ENCODE measurements at regions not wholly inside any gene's neighbourhood (a gene's known extent, or its start where the extent isn't known, plus 50 kb on each side); places are given as distances from the start of the nearest gene placed in this dataset.

DNA sequence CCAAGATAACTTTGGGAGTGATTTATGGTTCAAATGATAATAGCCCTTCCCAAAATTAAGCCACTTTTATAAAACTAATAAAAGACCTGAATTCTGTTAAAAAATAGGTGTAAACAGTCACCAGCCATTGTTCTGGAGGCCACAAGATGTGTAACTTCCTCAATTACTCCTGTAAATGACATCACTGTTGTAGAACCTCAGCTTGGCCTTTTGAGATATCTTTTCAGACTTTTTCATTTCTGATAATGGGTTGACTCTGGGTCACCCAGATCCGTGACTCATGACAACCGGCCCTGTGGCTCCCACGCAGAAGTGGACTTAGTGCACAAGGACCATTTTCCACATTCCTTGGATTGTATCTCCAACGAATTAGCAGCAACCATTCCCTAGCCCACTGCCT, 106.6 kb downstream of the DKK1 start:
- Histone ChIP-seq H3K36me3 (ENCODE audit: insufficient read depth, low read length) (no peaks in the 10 kb centered on the region), H2AFZ (ENCODE audit: low read length) (no peak overlapping the region), H3K27ac (ENCODE audit: low read length) (no peak overlapping the region), H3K9me3 (ENCODE audit: low read length) (peaks cover 17% of the 10 kb centered on the region), H3K4me1 (ENCODE audit: low read length) (no peaks in the 10 kb centered on the region), H3K4me2 (ENCODE audit: low read depth, low read length, poor library complexity, severe bottlenecking) (no peak overlapping the region), H4K20me1 (ENCODE audit: insufficient read depth, low read depth, low read length) (no peaks in the 10 kb centered on the region), H3K27me3 (ENCODE audit: low read length) (no peaks in the 10 kb centered on the region), H3K9me2 (replicated peaks; ENCODE audit: insufficient read depth, low read length) (no peaks in the 10 kb centered on the region), H3K79me2 (ENCODE audit: low read length) (no peaks in the 10 kb centered on the region), H3K9ac (ENCODE audit: low read length) (no peak overlapping the region), H3K4me3 (ENCODE audit: low read length) (no peak overlapping the region)
- no peak for DNase-seq

DNA sequence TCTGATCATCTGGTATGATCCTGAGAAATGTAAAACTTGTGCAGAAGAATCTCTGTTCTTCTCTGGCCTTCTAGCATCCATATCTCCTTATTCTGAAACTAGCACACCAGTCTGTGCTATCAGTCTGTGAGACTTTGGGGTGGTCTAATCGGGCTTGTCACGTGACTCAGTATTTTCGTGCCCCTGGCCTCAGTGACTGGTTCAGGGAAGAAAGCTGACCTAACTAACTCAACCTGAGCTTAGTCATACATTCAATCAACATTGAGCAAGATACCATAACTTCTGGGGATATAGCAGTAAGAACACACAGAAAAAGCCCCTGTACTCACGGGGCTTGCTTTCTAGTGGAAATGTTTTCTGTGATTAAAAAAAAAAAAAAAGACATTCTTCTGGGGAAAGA, 109.3 kb downstream of the DKK1 start:
- no peaks in the 10 kb centered on the region for H3K9me2 ChIP-seq (replicated peaks; ENCODE audit: insufficient read depth, low read length)
- no peaks in the 10 kb centered on the region for H3K27me3 ChIP-seq (ENCODE audit: low read length)
- no peaks in the 10 kb centered on the region for H3K4me1 ChIP-seq (ENCODE audit: low read length)
- H3K79me2 ChIP-seq (ENCODE audit: low read length) = no peaks in the 10 kb centered on the region
- no peaks in the 10 kb centered on the region for H4K20me1 ChIP-seq (ENCODE audit: insufficient read depth, low read depth, low read length)
- no peak overlapping the region for H3K27ac ChIP-seq (ENCODE audit: low read length)
- no peaks in the 10 kb centered on the region for H3K36me3 ChIP-seq (ENCODE audit: insufficient read depth, low read length)
- no peak overlapping the region for H3K4me2 ChIP-seq (ENCODE audit: low read depth, low read length, poor library complexity, severe bottlenecking)
- no peak overlapping the region for H2AFZ ChIP-seq (ENCODE audit: low read length)
- H3K9me3 ChIP-seq (ENCODE audit: low read length) = peaks cover 25% of the 10 kb centered on the region
- DNase-seq = no peak
- H3K9ac ChIP-seq (ENCODE audit: low read length) = no peak overlapping the region
- H3K4me3 ChIP-seq (ENCODE audit: low read length) = no peak overlapping the region

GRCh38 chr10:52424341-52424740, 110.3 kb downstream of the DKK1 start:
- Histone ChIP-seq H3K9me2 (replicated peaks; ENCODE audit: insufficient read depth, low read length) (no peaks in the 10 kb centered on the region), H3K9ac (ENCODE audit: low read length) (no peak overlapping the region), H3K36me3 (ENCODE audit: insufficient read depth, low read length) (no peaks in the 10 kb centered on the region), H3K27me3 (ENCODE audit: low read length) (no peaks in the 10 kb centered on the region), H3K4me2 (ENCODE audit: low read depth, low read length, poor library complexity, severe bottlenecking) (no peak overlapping the region), H3K27ac (ENCODE audit: low read length) (no peak overlapping the region), H3K4me3 (ENCODE audit: low read length) (no peak overlapping the region), H3K4me1 (ENCODE audit: low read length) (no peaks in the 10 kb centered on the region), H4K20me1 (ENCODE audit: insufficient read depth, low read depth, low read length) (no peaks in the 10 kb centered on the region), H3K79me2 (ENCODE audit: low read length) (no peaks in the 10 kb centered on the region), H2AFZ (ENCODE audit: low read length) (no peak overlapping the region), H3K9me3 (ENCODE audit: low read length) (peaks cover 25% of the 10 kb centered on the region)
- no peak for DNase-seq

GRCh38 chr10:52434734-52435133, 120.7 kb downstream of the DKK1 start:
- no peak overlapping the region for H3K9ac ChIP-seq (ENCODE audit: low read length)
- H2AFZ ChIP-seq (ENCODE audit: low read length) = no peak overlapping the region
- no peaks in the 10 kb centered on the region for H3K4me1 ChIP-seq (ENCODE audit: low read length)
- peaks cover 8% of the 10 kb centered on the region for H3K9me3 ChIP-seq (ENCODE audit: low read length)
- H3K36me3 ChIP-seq (ENCODE audit: insufficient read depth, low read length) = no peaks in the 10 kb centered on the region
- H3K4me2 ChIP-seq (ENCODE audit: low read depth, low read length, poor library complexity, severe bottlenecking) = no peak overlapping the region
- no peak overlapping the region for H3K4me3 ChIP-seq (ENCODE audit: low read length)
- no peaks in the 10 kb centered on the region for H3K27me3 ChIP-seq (ENCODE audit: low read length)
- H3K9me2 ChIP-seq (replicated peaks; ENCODE audit: insufficient read depth, low read length) = no peaks in the 10 kb centered on the region
- H3K79me2 ChIP-seq (ENCODE audit: low read length) = no peaks in the 10 kb centered on the region
- DNase-seq = no peak
- H4K20me1 ChIP-seq (ENCODE audit: insufficient read depth, low read depth, low read length) = no peaks in the 10 kb centered on the region
- no peak overlapping the region for H3K27ac ChIP-seq (ENCODE audit: low read length)

- no peak overlapping the region for H3K4me2 ChIP-seq (ENCODE audit: low read depth, low read length, poor library complexity, severe bottlenecking)
- H3K27ac ChIP-seq (ENCODE audit: low read length) = no peak overlapping the region
- H3K9me3 ChIP-seq (ENCODE audit: low read length) = peaks cover 6% of the 10 kb centered on the region
- H3K9me2 ChIP-seq (replicated peaks; ENCODE audit: insufficient read depth, low read length) = no peaks in the 10 kb centered on the region
- H3K9ac ChIP-seq (ENCODE audit: low read length) = no peak overlapping the region
- no peak for DNase-seq
- H2AFZ ChIP-seq (ENCODE audit: low read length) = no peak overlapping the region
- no peak overlapping the region for H3K4me3 ChIP-seq (ENCODE audit: low read length)
- H3K4me1 ChIP-seq (ENCODE audit: low read length) = no peaks in the 10 kb centered on the region
- H3K27me3 ChIP-seq (ENCODE audit: low read length) = no peaks in the 10 kb centered on the region
- H3K79me2 ChIP-seq (ENCODE audit: low read length) = no peaks in the 10 kb centered on the region
- H4K20me1 ChIP-seq (ENCODE audit: insufficient read depth, low read depth, low read length) = no peaks in the 10 kb centered on the region
- no peaks in the 10 kb centered on the region for H3K36me3 ChIP-seq (ENCODE audit: insufficient read depth, low read length)
These were observed 122.6 kb downstream of the DKK1 start for GRCh38 chr10:52436664-52437063.

GRCh38 chr10:52437205-52437646, 123.1 kb downstream of the DKK1 start:
- H3K4me1 ChIP-seq (ENCODE audit: low read length) = no peaks in the 10 kb centered on the region
- H3K9ac ChIP-seq (ENCODE audit: low read length) = no peak overlapping the region

DNA sequence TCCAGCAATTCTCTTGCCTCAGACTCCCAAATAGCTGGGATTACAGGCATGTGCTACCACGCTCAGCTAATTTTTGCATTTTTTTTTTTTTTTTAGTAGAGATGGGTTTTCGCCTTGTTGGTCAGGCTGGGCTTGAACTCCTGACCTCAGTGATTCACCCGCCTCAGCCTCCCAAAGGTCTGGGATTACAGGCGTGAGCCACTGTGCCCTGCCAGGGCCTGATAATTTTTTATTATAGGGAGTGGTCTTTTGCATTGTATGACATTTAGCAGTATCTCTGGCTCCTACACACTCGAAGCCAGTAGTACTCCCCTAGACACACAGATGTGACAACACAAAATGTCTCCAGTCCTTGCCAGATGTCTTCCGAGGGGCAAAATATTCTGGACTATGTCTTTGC, 124.0 kb downstream of the DKK1 start:
- no peak overlapping the region for H3K27ac ChIP-seq (ENCODE audit: low read length)
- peaks cover 6% of the 10 kb centered on the region for H3K9me3 ChIP-seq (ENCODE audit: low read length)
- no peaks in the 10 kb centered on the region for H3K36me3 ChIP-seq (ENCODE audit: insufficient read depth, low read length)
- no peaks in the 10 kb centered on the region for H4K20me1 ChIP-seq (ENCODE audit: insufficient read depth, low read depth, low read length)
- no peaks in the 10 kb centered on the region for H3K9me2 ChIP-seq (replicated peaks; ENCODE audit: insufficient read depth, low read length)
- H3K4me3 ChIP-seq (ENCODE audit: low read length) = no peak overlapping the region
- H2AFZ ChIP-seq (ENCODE audit: low read length) = no peak overlapping the region
- H3K4me1 ChIP-seq (ENCODE audit: low read length) = no peaks in the 10 kb centered on the region
- H3K27me3 ChIP-seq (ENCODE audit: low read length) = no peaks in the 10 kb centered on the region
- no peak for DNase-seq
- no peaks in the 10 kb centered on the region for H3K79me2 ChIP-seq (ENCODE audit: low read length)
- no peak overlapping the region for H3K9ac ChIP-seq (ENCODE audit: low read length)
- H3K4me2 ChIP-seq (ENCODE audit: low read depth, low read length, poor library complexity, severe bottlenecking) = no peak overlapping the region

More at GRCh38 chr10:52437205-52437646, 123.1 kb downstream of the DKK1 start:
- Histone ChIP-seq H4K20me1 (ENCODE audit: insufficient read depth, low read depth, low read length) (no peaks in the 10 kb centered on the region), H3K27me3 (ENCODE audit: low read length) (no peaks in the 10 kb centered on the region), H3K9me3 (ENCODE audit: low read length) (peaks cover 6% of the 10 kb centered on the region), H3K79me2 (ENCODE audit: low read length) (no peaks in the 10 kb centered on the region), H3K4me3 (ENCODE audit: low read length) (no peak overlapping the region), H3K9me2 (replicated peaks; ENCODE audit: insufficient read depth, low read length) (no peaks in the 10 kb centered on the region), H2AFZ (ENCODE audit: low read length) (no peak overlapping the region), H3K36me3 (ENCODE audit: insufficient read depth, low read length) (no peaks in the 10 kb centered on the region), H3K4me2 (ENCODE audit: low read depth, low read length, poor library complexity, severe bottlenecking) (no peak overlapping the region), H3K27ac (ENCODE audit: low read length) (no peak overlapping the region)
- no peak for DNase-seq

- Histone ChIP-seq H3K4me1 (ENCODE audit: low read length) (no peaks in the 10 kb centered on the region), H3K9me3 (ENCODE audit: low read length) (peaks cover 6% of the 10 kb centered on the region; the same call in 1 of the 2 replicates), H4K20me1 (ENCODE audit: insufficient read depth, low read depth, low read length) (no peaks in the 10 kb centered on the region), H3K27me3 (ENCODE audit: low read length) (no peaks in the 10 kb centered on the region), H3K36me3 (ENCODE audit: insufficient read depth, low read length) (no peaks in the 10 kb centered on the region), H3K9ac (ENCODE audit: low read length) (no peak overlapping the region), H3K9me2 (replicated peaks; ENCODE audit: insufficient read depth, low read length) (no peaks in the 10 kb centered on the region), H3K4me3 (ENCODE audit: low read length) (no peak overlapping the region), H3K4me2 (ENCODE audit: low read depth, low read length, poor library complexity, severe bottlenecking) (no peak overlapping the region), H2AFZ (ENCODE audit: low read length) (no peak overlapping the region), H3K79me2 (ENCODE audit: low read length) (no peaks in the 10 kb centered on the region), H3K27ac (ENCODE audit: low read length) (no peak overlapping the region)
- no peak for DNase-seq
These were observed 126.7 kb downstream of the DKK1 start for GRCh38 chr10:52440612-52441285.
